GM18505 (cell line): ENCODE measurements at regions not wholly inside any gene's neighbourhood (a gene's known extent, or its start where the extent isn't known, plus 50 kb on each side); places are given as distances from the start of the nearest gene placed in this dataset.

Experiments used
- ATAC-seq: cut with Tn5 transposase; IDR thresholded peaks from one replicate; pipeline ENCODE4 v1.9.1; 2021; ENCODE audit not compliant: unreplicated experiment
- POLR2A ChIP-seq: IDR thresholded peaks from 4 replicates; pipeline ENCODE4 v1.6.1; 2011; ENCODE audit warnings: borderline replicate concordance; ENCODE audit not compliant: insufficient read depth, insufficient read length; ENCODE audit errors: extremely low read depth

DNA sequence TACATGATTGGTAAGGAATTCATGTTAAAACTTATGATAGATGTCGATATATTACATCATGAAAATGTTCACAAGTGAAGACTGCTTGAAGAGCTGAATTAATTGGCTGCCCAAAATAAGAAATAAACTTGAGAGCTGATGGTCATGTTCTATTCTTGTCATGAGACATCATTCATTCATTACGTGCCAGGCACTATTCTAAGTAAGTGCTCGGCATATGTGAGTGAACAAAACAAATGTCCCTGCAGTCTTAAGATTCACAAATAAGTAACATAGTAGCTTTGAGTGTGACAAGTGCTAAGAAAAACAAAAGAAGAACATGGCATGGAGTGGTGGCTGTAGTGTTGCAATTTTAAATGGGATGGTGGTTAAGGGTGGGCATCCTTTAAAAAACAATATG is 329.3 kb downstream of the SUCLA2 start:
- no peak for TF ChIP-seq POLR2A
- no peak for ATAC-seq

DNA sequence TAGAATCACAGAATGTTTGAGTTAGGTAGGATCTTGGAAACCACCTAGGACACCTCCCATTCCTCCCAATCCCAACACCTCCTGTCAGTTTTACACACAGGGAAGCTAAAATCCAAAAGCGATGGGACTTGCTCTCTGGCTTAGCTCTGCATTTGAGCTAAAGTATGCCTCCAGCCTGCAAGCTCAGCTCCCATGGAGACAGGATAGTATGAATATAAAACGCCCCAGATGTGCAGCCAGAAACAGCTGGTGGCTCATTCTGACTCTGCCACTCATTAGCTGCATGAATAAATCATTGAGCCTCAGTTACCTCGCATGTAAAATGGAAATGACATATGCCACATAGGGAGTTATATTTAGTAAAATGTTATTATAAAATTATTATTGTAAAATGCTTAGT is 336.0 kb downstream of the SUCLA2 start:
- ATAC-seq = no peak
- no peak for TF ChIP-seq POLR2A

- no peak for ATAC-seq
- no peak for TF ChIP-seq POLR2A
Measured at GRCh38 chr13:47661076-47661475, 340.0 kb downstream of the SUCLA2 start.

DNA sequence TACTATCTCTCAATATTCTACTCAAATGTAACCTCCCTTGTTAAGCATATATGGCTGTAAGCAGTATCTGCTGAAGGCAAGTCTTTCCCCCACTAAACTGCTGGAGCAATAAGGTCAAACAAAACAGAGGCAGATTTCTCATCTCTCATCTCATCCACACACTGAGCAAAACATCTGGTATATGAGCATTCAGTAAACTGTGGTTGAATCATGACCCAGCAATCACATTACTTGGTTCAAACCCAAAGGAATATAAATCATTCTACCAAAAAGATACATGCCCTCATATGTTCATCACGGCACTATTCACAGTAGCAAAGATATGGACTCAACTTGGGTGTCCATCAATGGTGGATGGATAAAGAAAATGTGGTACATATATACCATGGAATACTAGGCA is 344.4 kb downstream of the SUCLA2 start:
- no peak for ATAC-seq
- TF ChIP-seq POLR2A = no peak

GRCh38 chr13:47650209-47650608 is 350.9 kb downstream of the SUCLA2 start:
- no peak for TF ChIP-seq POLR2A
- ATAC-seq = no peak

- no peak for TF ChIP-seq POLR2A
- no peak for ATAC-seq
Measured at GRCh38 chr13:47647001-47647400, 354.1 kb downstream of the SUCLA2 start.

DNA sequence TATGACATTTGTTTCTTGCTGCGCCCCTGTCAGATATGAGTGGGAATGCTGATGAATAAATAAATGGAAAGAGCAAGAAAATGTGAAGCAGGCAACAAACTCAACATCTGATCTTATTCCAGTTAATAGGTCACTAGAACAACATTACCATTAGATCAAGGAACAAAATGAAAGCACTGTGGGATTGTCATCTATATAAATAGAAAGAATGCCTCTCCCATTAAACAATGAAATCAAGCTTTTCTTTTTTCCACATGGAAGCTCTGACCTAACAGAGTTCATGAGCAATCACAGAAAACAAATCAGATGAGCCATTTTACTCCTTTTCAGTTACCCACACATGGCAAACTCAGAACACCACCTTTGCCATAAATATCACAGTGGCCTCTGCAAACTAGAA is 354.8 kb downstream of the SUCLA2 start:
- TF ChIP-seq POLR2A = no peak
- ATAC-seq = no peak

DNA sequence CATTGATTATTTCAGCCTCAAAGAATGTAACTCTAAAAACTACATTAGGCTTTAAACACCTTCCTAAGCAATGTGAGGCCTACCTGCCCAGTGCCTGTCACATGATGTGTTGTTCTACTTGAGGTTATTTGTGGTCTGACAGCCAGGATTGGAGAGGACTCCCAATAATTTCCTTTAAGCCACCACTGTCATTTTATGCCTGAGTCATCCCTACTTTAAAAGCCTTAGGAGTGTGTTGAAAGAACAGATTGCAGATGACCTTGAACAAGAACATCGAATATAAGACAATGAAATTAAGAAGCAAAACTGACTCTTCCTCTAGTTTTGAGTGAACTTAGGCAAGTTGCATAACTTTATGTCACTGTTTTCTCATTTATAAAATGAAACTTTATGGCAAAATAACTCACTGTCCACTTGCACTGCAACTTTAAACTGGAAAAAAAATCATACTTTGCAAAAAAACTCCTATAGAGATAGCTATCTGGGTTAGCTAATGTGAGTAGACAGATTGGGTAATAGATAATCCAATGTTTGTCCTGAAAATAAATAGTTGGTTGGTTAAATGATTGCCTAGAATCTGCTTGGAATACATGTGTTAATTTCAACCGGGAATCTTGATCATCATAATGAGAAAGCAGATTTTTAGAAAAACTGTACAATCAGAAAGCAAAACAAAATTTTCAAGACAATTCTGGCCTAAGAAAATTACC is 361.2 kb downstream of the SUCLA2 start:
- no peak for TF ChIP-seq POLR2A
- ATAC-seq = no peak

GRCh38 chr13:47638627-47639026 is 362.4 kb downstream of the SUCLA2 start:
- no peak for TF ChIP-seq POLR2A

GRCh38 chr13:47632311-47632710 is 368.8 kb downstream of the SUCLA2 start:
- ATAC-seq = no peak
- no peak for TF ChIP-seq POLR2A

More at GRCh38 chr13:47638627-47639026, 362.4 kb downstream of the SUCLA2 start:
- ATAC-seq = no peak

DNA sequence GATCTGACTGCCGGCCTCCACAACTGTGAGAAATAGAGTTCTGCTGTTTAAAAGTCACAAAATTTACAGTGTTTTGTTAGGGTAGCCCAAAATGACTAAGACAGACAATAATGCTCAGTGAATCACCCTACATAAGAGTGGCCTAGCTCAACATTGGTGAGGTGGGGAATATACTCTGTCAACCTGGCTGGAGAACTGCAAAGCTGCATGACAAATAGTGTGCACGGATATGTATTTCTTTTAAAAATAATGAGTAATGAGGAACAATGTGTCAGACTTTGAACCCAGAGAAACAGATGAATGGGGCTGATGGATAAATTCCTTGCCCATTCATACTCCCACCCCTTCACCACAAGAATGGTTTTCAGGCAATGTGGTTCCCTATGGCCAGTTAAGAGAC is 372.4 kb downstream of the SUCLA2 start:
- ATAC-seq = no peak
- TF ChIP-seq POLR2A = no peak

DNA sequence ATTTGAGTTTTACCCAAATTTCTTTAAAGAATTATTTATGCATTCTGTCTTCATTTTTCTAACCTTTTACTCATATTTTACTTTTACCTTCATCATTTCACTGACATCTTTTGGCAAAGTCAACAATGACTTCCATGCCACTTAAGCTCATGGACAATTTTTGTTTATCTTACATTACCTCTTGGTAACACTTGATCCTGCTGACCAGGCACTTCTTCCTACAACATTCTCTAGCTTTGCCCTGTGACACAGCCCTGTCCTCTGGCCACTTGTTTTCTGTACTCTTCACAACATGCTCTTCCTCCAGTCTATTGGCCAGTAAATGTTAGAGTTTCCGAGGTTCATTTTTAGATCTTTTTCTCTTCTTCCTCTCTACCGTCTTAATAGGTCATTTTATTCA is 377.2 kb downstream of the SUCLA2 start:
- no peak for ATAC-seq
- no peak for TF ChIP-seq POLR2A

DNA sequence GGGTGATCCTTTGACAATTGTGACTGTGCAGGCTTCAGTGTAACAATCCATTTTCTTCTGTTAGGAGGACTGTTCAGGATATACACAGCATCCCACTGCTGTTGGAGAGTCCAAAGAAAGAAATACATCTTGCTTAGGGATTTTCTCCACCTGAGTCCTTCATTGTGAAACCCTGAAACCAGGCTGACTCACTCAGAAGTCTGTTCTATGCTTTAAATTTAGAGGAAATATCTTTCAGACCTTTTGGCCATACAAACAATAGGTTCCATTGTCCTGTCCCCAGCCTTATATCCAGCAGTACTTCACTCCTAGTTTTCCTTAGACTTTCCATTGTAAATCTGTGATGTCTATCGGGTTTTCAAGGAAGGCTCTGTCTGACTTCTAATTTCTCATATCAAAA is 379.1 kb downstream of the SUCLA2 start:
- no peak for ATAC-seq
- TF ChIP-seq POLR2A = no peak

- no peak for TF ChIP-seq POLR2A
Measured at GRCh38 chr13:47611664-47612288, 389.3 kb downstream of the SUCLA2 start.

More at GRCh38 chr13:47611664-47612288, 389.3 kb downstream of the SUCLA2 start:
- ATAC-seq = no peak
